ENCODE measurements at regions not wholly inside any gene's neighbourhood (a gene's known extent, or its start where the extent isn't known, plus 50 kb on each side); places are given as distances from the start of the nearest gene placed in this dataset.

- Histone ChIP-seq H3K27me3 (ENCODE audit: control insufficient read depth in 5 of 5, insufficient read depth in 4 of 5, low read length in 5 of 5) (peaks cover 0 to 22% (median 4%) of the 10 kb centered on the region in 5 donors), H3K9me3 (ENCODE audit: control insufficient read depth in 5 of 5, low read length in 5 of 5) (no peaks in the 10 kb centered on the region), H3K9ac (ENCODE audit: low read length in 5 of 5) (no peak overlapping the region), H3K4me3 (ENCODE audit: low read depth in 1 of 5, low read length in 5 of 5) (no peak overlapping the region), H3K27ac (ENCODE audit: low read depth, low read length) (no peak overlapping the region), H3K4me1 (ENCODE audit: control insufficient read depth in 5 of 5, insufficient read depth in 5 of 5, low read length in 5 of 5) (peaks cover 0 to 6% (median 0%) of the 10 kb centered on the region in 5 donors), H3K36me3 (ENCODE audit: control insufficient read depth in 5 of 5, insufficient read depth in 5 of 5, low read length in 5 of 5) (no peaks in the 10 kb centered on the region)
Measured at GRCh38 chr10:69730251-69731156, 71.2 kb upstream of the COL13A1 start.

- H3K27me3 ChIP-seq (ENCODE audit: control insufficient read depth in 5 of 5, insufficient read depth in 4 of 5, low read length in 5 of 5), result peaks cover 0 to 22% (median 4%) of the 10 kb centered on the region in 5 donors
- H3K27ac ChIP-seq (ENCODE audit: low read depth, low read length), result no peak overlapping the region
- no peak overlapping the region for H3K9ac ChIP-seq (ENCODE audit: low read length in 5 of 5)
- H3K36me3 ChIP-seq (ENCODE audit: control insufficient read depth in 5 of 5, insufficient read depth in 5 of 5, low read length in 5 of 5), result no peaks in the 10 kb centered on the region
- H3K9me3 ChIP-seq (ENCODE audit: control insufficient read depth in 5 of 5, low read length in 5 of 5), result no peaks in the 10 kb centered on the region
- peaks cover 0 to 6% (median 0%) of the 10 kb centered on the region in 5 donors for H3K4me1 ChIP-seq (ENCODE audit: control insufficient read depth in 5 of 5, insufficient read depth in 5 of 5, low read length in 5 of 5)
- no peak overlapping the region for H3K4me3 ChIP-seq (ENCODE audit: low read depth in 1 of 5, low read length in 5 of 5)
Measured at GRCh38 chr10:69731184-69731583, 70.5 kb upstream of the COL13A1 start.

- Histone ChIP-seq H3K27me3 (ENCODE audit: control insufficient read depth in 5 of 5, insufficient read depth in 4 of 5, low read length in 5 of 5) (peaks cover 0 to 22% (median 4%) of the 10 kb centered on the region in 5 donors), H3K4me1 (ENCODE audit: control insufficient read depth in 5 of 5, insufficient read depth in 5 of 5, low read length in 5 of 5) (peaks cover 0 to 6% (median 0%) of the 10 kb centered on the region in 5 donors)
Measured at GRCh38 chr10:69731698-69732097, 70.0 kb upstream of the COL13A1 start.

GRCh38 chr10:69732147-69732825 is 69.4 kb upstream of the COL13A1 start:
- Histone ChIP-seq H3K9me3 (ENCODE audit: control insufficient read depth in 5 of 5, low read length in 5 of 5) (no peaks in the 10 kb centered on the region), H3K4me1 (ENCODE audit: control insufficient read depth in 5 of 5, insufficient read depth in 5 of 5, low read length in 5 of 5) (peaks cover 0 to 6% (median 0%) of the 10 kb centered on the region in 5 donors), H3K4me3 (ENCODE audit: low read depth in 1 of 5, low read length in 5 of 5) (no peak overlapping the region), H3K9ac (ENCODE audit: low read length in 5 of 5) (no peak overlapping the region), H3K27me3 (ENCODE audit: control insufficient read depth in 5 of 5, insufficient read depth in 4 of 5, low read length in 5 of 5) (peaks cover 0 to 22% (median 4%) of the 10 kb centered on the region in 5 donors), H3K27ac (ENCODE audit: low read depth, low read length) (no peak overlapping the region), H3K36me3 (ENCODE audit: control insufficient read depth in 5 of 5, insufficient read depth in 5 of 5, low read length in 5 of 5) (no peaks in the 10 kb centered on the region)

More at GRCh38 chr10:69731698-69732097, 70.0 kb upstream of the COL13A1 start:
- Histone ChIP-seq H3K9me3 (ENCODE audit: control insufficient read depth in 5 of 5, low read length in 5 of 5) (no peaks in the 10 kb centered on the region), H3K36me3 (ENCODE audit: control insufficient read depth in 5 of 5, insufficient read depth in 5 of 5, low read length in 5 of 5) (no peaks in the 10 kb centered on the region), H3K27ac (ENCODE audit: low read depth, low read length) (no peak overlapping the region), H3K4me3 (ENCODE audit: low read depth in 1 of 5, low read length in 5 of 5) (no peak overlapping the region), H3K9ac (ENCODE audit: low read length in 5 of 5) (no peak overlapping the region)

- H3K9ac ChIP-seq (ENCODE audit: low read length in 5 of 5), result no peak overlapping the region
- H3K4me3 ChIP-seq (ENCODE audit: low read depth in 1 of 5, low read length in 5 of 5), result no peak overlapping the region
- no peaks in the 10 kb centered on the region for H3K36me3 ChIP-seq (ENCODE audit: control insufficient read depth in 5 of 5, insufficient read depth in 5 of 5, low read length in 5 of 5)
- H3K27ac ChIP-seq (ENCODE audit: low read depth, low read length), result no peak overlapping the region
- peaks cover 0 to 22% (median 4%) of the 10 kb centered on the region in 5 donors for H3K27me3 ChIP-seq (ENCODE audit: control insufficient read depth in 5 of 5, insufficient read depth in 4 of 5, low read length in 5 of 5)
- no peaks in the 10 kb centered on the region for H3K9me3 ChIP-seq (ENCODE audit: control insufficient read depth in 5 of 5, low read length in 5 of 5)
- H3K4me1 ChIP-seq (ENCODE audit: control insufficient read depth in 5 of 5, insufficient read depth in 5 of 5, low read length in 5 of 5), result peaks cover 0 to 6% (median 0%) of the 10 kb centered on the region in 5 donors
Measured at GRCh38 chr10:69732826-69733150, 68.9 kb upstream of the COL13A1 start.

GRCh38 chr10:69733791-69734261 is 67.9 kb upstream of the COL13A1 start:
- H3K4me3 ChIP-seq (ENCODE audit: low read depth in 1 of 5, low read length in 5 of 5), result no peak overlapping the region
- H3K27ac ChIP-seq (ENCODE audit: low read depth, low read length), result no peak overlapping the region
- no peaks in the 10 kb centered on the region for H3K9me3 ChIP-seq (ENCODE audit: control insufficient read depth in 5 of 5, low read length in 5 of 5)
- H3K36me3 ChIP-seq (ENCODE audit: control insufficient read depth in 5 of 5, insufficient read depth in 5 of 5, low read length in 5 of 5), result no peaks in the 10 kb centered on the region
- H3K27me3 ChIP-seq (ENCODE audit: control insufficient read depth in 5 of 5, insufficient read depth in 4 of 5, low read length in 5 of 5), result peaks cover 0 to 22% (median 4%) of the 10 kb centered on the region in 5 donors
- H3K9ac ChIP-seq (ENCODE audit: low read length in 5 of 5), result no peak overlapping the region
- H3K4me1 ChIP-seq (ENCODE audit: control insufficient read depth in 5 of 5, insufficient read depth in 5 of 5, low read length in 5 of 5), result peaks cover 0 to 4% (median 0%) of the 10 kb centered on the region in 5 donors

- Histone ChIP-seq H3K4me1 (ENCODE audit: control insufficient read depth in 5 of 5, insufficient read depth in 5 of 5, low read length in 5 of 5) (peaks cover 0 to 4% (median 0%) of the 10 kb centered on the region in 5 donors), H3K9me3 (ENCODE audit: control insufficient read depth in 5 of 5, low read length in 5 of 5) (no peaks in the 10 kb centered on the region), H3K9ac (ENCODE audit: low read length in 5 of 5) (no peak overlapping the region), H3K27me3 (ENCODE audit: control insufficient read depth in 5 of 5, insufficient read depth in 4 of 5, low read length in 5 of 5) (peaks cover 0 to 22% (median 4%) of the 10 kb centered on the region in 5 donors), H3K27ac (ENCODE audit: low read depth, low read length) (no peak overlapping the region), H3K36me3 (ENCODE audit: control insufficient read depth in 5 of 5, insufficient read depth in 5 of 5, low read length in 5 of 5) (no peaks in the 10 kb centered on the region), H3K4me3 (ENCODE audit: low read depth in 1 of 5, low read length in 5 of 5) (no peak overlapping the region)
Measured at GRCh38 chr10:69734416-69734796, 67.3 kb upstream of the COL13A1 start.

- no peak overlapping the region for H3K9ac ChIP-seq (ENCODE audit: low read length in 5 of 5)
- H3K9me3 ChIP-seq (ENCODE audit: control insufficient read depth in 5 of 5, low read length in 5 of 5), result no peaks in the 10 kb centered on the region
- no peak overlapping the region for H3K27ac ChIP-seq (ENCODE audit: low read depth, low read length)
- no peaks in the 10 kb centered on the region for H3K36me3 ChIP-seq (ENCODE audit: control insufficient read depth in 5 of 5, insufficient read depth in 5 of 5, low read length in 5 of 5)
- H3K27me3 ChIP-seq (ENCODE audit: control insufficient read depth in 5 of 5, insufficient read depth in 4 of 5, low read length in 5 of 5), result peaks cover 0 to 20% (median 4%) of the 10 kb centered on the region in 5 donors
- no peak overlapping the region for H3K4me3 ChIP-seq (ENCODE audit: low read depth in 1 of 5, low read length in 5 of 5)
- H3K4me1 ChIP-seq (ENCODE audit: control insufficient read depth in 5 of 5, insufficient read depth in 5 of 5, low read length in 5 of 5), result peaks cover 0 to 4% (median 0%) of the 10 kb centered on the region in 5 donors
Measured at GRCh38 chr10:69734797-69735468, 66.8 kb upstream of the COL13A1 start.

GRCh38 chr10:69736886-69737641 is 64.6 kb upstream of the COL13A1 start:
- no peak overlapping the region for H3K4me3 ChIP-seq (ENCODE audit: low read depth in 1 of 5, low read length in 5 of 5)
- H3K27ac ChIP-seq (ENCODE audit: low read depth, low read length), result no peak overlapping the region
- peaks cover 0 to 4% (median 0%) of the 10 kb centered on the region in 5 donors for H3K4me1 ChIP-seq (ENCODE audit: control insufficient read depth in 5 of 5, insufficient read depth in 5 of 5, low read length in 5 of 5)
- no peaks in the 10 kb centered on the region for H3K36me3 ChIP-seq (ENCODE audit: control insufficient read depth in 5 of 5, insufficient read depth in 5 of 5, low read length in 5 of 5)
- H3K9me3 ChIP-seq (ENCODE audit: control insufficient read depth in 5 of 5, low read length in 5 of 5), result no peaks in the 10 kb centered on the region
- no peak overlapping the region for H3K9ac ChIP-seq (ENCODE audit: low read length in 5 of 5)
- peaks cover 0 to 15% (median 7%) of the 10 kb centered on the region in 5 donors for H3K27me3 ChIP-seq (ENCODE audit: control insufficient read depth in 5 of 5, insufficient read depth in 4 of 5, low read length in 5 of 5)

Data from subcutaneous abdominal adipose tissue (tissue), 5 donors.